Neutrophil (primary cell): ENCODE measurements at regions not wholly inside any gene's neighbourhood (a gene's known extent, or its start where the extent isn't known, plus 50 kb on each side); places are given as distances from the start of the nearest gene placed in this dataset.

ENCODE experiments used
- H3K27ac ChIP-seq: fragments of 200-600 bp; sonication (generic); 2 replicates; pipeline ENCODE4 v1.5.1; 2016; ENCODE audit warnings: mild to moderate bottlenecking, moderate library complexity
- H3K27me3 ChIP-seq: fragments of 200-600 bp; sonication (generic); 2 replicates; pipeline ENCODE4 v1.6.0; 2016; ENCODE audit warnings: mild to moderate bottlenecking
- H3K36me3 ChIP-seq: fragments of 200-600 bp; sonication (generic); 2 replicates; pipeline ENCODE4 v1.5.1; 2017
- H3K4me1 ChIP-seq, 2 experiments: fragments of 200-600 bp in 1 of 2; sonication (generic) in 1 of 2; 1 replicate in 1 of 2; 2 replicates in 1 of 2; pipeline versions ENCODE4 v1.5.1 to v1.6.1; 2013 to 2016; ENCODE audit warnings: low read depth in 1 of 2, low read length in 1 of 2, mild to moderate bottlenecking in 1 of 2, moderate library complexity in 1 of 2; ENCODE audit not compliant: control insufficient read depth in 1 of 2, insufficient read depth in 1 of 2
- H3K4me3 ChIP-seq, 2 experiments: fragments of 200-600 bp in 1 of 2; sonication (generic) in 1 of 2; 1 replicate in 1 of 2; 2 replicates in 1 of 2; pipeline ENCODE4 v1.5.1; 2013 to 2016; ENCODE audit warnings: low read depth in 1 of 2, low read length in 1 of 2, mild to moderate bottlenecking in 1 of 2, moderate library complexity in 1 of 2
- H3K9me3 ChIP-seq: fragments of 200-600 bp; sonication (generic); 2 replicates; pipeline ENCODE4 v1.5.1; 2016
- TF ChIP-seq, protein P1 (sequence below): fragments of 200-600 bp; sonication (generic); IDR thresholded peaks from 2 replicates; pipeline ENCODE4 v1.5.1; 2016; ENCODE audit warnings: antibody characterized with exemption

DNA sequence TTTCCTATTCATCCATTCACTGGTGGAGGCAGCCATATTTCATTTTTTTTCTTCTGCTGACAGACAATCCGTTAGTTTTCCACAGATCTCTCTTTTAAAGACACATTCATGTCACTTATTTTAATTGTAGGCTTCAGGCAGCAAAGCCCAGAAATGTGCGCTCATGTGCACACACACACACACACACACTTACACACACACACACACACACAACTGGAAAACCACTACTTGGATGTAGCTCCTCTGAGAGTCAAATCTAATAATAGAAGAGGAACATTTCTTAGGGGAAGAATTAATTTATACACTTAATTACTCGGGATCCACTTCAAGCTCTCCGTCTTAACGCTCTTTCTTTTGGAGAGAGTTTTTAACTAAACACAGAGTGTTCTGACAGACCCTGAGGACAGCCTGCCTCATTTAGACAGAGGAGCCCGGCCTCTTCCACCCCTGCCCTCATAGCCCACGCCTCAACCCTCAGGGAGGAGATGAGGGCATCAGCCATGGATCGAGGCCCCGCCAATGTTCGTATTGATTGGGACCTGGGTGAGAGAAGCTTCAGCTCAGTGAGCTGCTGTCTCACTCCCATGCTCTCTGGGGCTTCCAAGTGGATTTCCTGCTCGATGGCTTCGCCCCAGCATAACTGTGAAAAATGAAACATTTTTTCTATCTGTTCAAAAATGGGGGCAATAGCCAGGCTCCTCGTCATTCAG, 261.4 kb upstream of the SKOR2 start:
- Histone ChIP-seq H3K27me3 (no peaks in the 10 kb centered on the region), H3K9me3 (no peaks in the 10 kb centered on the region), H3K4me3 (no peak overlapping the region), H3K4me1 (no peaks in the 10 kb centered on the region), H3K27ac (no peak overlapping the region), H3K36me3 (no peaks in the 10 kb centered on the region)
- TF ChIP-seq, protein P1, sequence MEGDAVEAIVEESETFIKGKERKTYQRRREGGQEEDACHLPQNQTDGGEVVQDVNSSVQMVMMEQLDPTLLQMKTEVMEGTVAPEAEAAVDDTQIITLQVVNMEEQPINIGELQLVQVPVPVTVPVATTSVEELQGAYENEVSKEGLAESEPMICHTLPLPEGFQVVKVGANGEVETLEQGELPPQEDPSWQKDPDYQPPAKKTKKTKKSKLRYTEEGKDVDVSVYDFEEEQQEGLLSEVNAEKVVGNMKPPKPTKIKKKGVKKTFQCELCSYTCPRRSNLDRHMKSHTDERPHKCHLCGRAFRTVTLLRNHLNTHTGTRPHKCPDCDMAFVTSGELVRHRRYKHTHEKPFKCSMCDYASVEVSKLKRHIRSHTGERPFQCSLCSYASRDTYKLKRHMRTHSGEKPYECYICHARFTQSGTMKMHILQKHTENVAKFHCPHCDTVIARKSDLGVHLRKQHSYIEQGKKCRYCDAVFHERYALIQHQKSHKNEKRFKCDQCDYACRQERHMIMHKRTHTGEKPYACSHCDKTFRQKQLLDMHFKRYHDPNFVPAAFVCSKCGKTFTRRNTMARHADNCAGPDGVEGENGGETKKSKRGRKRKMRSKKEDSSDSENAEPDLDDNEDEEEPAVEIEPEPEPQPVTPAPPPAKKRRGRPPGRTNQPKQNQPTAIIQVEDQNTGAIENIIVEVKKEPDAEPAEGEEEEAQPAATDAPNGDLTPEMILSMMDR, result no peak

- Histone ChIP-seq H3K4me3 (no peak overlapping the region), H3K9me3 (no peaks in the 10 kb centered on the region), H3K4me1 (no peaks in the 10 kb centered on the region), H3K36me3 (no peaks in the 10 kb centered on the region), H3K27ac (no peak overlapping the region), H3K27me3 (no peaks in the 10 kb centered on the region)
- TF ChIP-seq, protein P1, result no peak
Observed at GRCh38 chr18:47512056-47512455, 260.6 kb upstream of the SKOR2 start.

DNA sequence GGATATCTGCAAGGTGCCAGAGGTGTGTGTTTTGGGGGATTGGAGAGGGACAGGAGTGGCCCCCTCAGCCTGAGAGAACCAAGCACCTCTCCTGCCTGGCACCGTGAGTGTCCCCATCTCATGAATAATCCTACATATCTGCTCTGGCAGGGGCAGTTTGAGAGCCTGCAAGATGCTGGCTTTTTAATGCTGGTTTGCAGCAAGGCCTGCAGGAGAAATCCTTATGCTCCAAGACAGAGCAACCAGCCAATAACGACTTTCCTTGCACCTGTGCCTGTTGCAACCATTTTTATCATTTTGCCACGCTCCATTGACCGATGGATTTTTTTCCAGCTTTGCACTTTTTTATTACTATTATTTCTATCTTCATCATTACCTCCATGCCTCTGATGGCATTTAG, 259.4 kb upstream of the SKOR2 start:
- TF ChIP-seq, protein P1, result no peak
- Histone ChIP-seq H3K36me3 (no peaks in the 10 kb centered on the region), H3K27me3 (no peaks in the 10 kb centered on the region), H3K4me3 (no peak overlapping the region), H3K9me3 (no peaks in the 10 kb centered on the region), H3K4me1 (no peaks in the 10 kb centered on the region), H3K27ac (no peak overlapping the region)

DNA sequence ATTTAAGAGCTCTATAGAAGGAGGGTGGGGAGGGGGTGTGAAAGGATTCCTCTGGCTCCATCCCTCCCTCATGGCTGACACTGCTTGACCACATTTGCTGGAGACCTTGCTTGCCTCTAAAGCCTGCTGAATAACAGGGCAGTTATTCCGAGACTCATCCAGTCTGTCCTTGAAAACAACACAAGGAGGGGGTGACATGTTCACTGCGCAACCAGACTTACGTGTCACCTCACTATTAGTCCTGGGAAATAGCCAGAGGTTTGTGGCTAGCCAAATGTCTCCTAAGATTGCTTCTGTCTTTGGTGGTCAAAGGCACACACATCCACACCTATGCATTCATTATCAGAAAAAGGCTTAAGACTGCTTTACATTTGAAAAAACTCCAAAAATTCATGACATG, 256.2 kb upstream of the SKOR2 start:
- TF ChIP-seq, protein P1, result no peak
- H3K4me1 ChIP-seq, result no peaks in the 10 kb centered on the region
- no peak overlapping the region for H3K27ac ChIP-seq
- no peaks in the 10 kb centered on the region for H3K27me3 ChIP-seq
- no peaks in the 10 kb centered on the region for H3K36me3 ChIP-seq
- no peaks in the 10 kb centered on the region for H3K9me3 ChIP-seq
- H3K4me3 ChIP-seq, result no peak overlapping the region

- Histone ChIP-seq H3K36me3 (no peaks in the 10 kb centered on the region), H3K4me1 (no peaks in the 10 kb centered on the region)
- TF ChIP-seq, protein P1, result no peak
Observed at GRCh38 chr18:47506897-47507296, 255.4 kb upstream of the SKOR2 start.

GRCh38 chr18:47501946-47502345, 250.5 kb upstream of the SKOR2 start:
- no peaks in the 10 kb centered on the region for H3K27me3 ChIP-seq
- no peak overlapping the region for H3K4me3 ChIP-seq
- TF ChIP-seq, protein P1, result no peak
- no peaks in the 10 kb centered on the region for H3K36me3 ChIP-seq
- H3K27ac ChIP-seq, result no peak overlapping the region
- no peaks in the 10 kb centered on the region for H3K9me3 ChIP-seq
- H3K4me1 ChIP-seq, result no peaks in the 10 kb centered on the region

More at GRCh38 chr18:47506897-47507296, 255.4 kb upstream of the SKOR2 start:
- Histone ChIP-seq H3K4me3 (no peak overlapping the region), H3K9me3 (no peaks in the 10 kb centered on the region), H3K27me3 (no peaks in the 10 kb centered on the region), H3K27ac (no peak overlapping the region)
